ENCODE measurements at regions not wholly inside any gene's neighbourhood (a gene's known extent, or its start where the extent isn't known, plus 50 kb on each side); places are given as distances from the start of the nearest gene placed in this dataset.

GRCh38 chr3:110900576-110900975 lies 171.0 kb upstream of the NECTIN3 start:
- TF ChIP-seq EZH2 (IDR thresholded peaks at IDR 0.05; ENCODE audit: borderline replicate concordance, insufficient read depth, low read length, poor library complexity, severe bottlenecking) = no peak
- TF ChIP-seq MXI1 (conservative IDR thresholded peaks at IDR 0.05; ENCODE audit: poor library complexity, severe bottlenecking) = no peak
- TF ChIP-seq CTCF (IDR thresholded peaks at IDR 0.05; ENCODE audit: poor library complexity, severe bottlenecking) = no peak
